ENCODE measurements at regions not wholly inside any gene's neighbourhood (a gene's known extent, or its start where the extent isn't known, plus 50 kb on each side); places are given as distances from the start of the nearest gene placed in this dataset.

DNA sequence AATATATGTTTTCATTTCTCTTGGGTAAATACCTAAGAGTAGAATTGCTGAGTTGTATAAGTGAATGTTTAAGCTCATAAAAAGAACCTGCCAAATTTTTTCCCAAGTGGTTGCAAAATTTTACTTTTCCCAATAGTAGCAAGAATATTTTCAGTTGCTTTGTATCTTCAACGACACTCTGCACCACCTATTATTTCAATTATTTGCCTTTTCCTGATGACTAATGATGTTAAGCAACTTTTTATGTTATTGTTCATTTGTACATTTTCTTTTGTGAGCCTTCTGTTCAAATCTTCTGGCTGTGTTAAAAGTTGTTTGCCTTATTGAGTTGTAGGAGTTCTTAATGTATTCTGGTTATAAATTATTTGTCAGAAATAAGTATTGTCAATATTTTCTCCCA lies 299.1 kb upstream of the NRIP1 start:
- TF ChIP-seq, protein P1, sequence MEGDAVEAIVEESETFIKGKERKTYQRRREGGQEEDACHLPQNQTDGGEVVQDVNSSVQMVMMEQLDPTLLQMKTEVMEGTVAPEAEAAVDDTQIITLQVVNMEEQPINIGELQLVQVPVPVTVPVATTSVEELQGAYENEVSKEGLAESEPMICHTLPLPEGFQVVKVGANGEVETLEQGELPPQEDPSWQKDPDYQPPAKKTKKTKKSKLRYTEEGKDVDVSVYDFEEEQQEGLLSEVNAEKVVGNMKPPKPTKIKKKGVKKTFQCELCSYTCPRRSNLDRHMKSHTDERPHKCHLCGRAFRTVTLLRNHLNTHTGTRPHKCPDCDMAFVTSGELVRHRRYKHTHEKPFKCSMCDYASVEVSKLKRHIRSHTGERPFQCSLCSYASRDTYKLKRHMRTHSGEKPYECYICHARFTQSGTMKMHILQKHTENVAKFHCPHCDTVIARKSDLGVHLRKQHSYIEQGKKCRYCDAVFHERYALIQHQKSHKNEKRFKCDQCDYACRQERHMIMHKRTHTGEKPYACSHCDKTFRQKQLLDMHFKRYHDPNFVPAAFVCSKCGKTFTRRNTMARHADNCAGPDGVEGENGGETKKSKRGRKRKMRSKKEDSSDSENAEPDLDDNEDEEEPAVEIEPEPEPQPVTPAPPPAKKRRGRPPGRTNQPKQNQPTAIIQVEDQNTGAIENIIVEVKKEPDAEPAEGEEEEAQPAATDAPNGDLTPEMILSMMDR (IDR thresholded peaks at IDR 0.05), result no peak
- TF ChIP-seq POLR2A (IDR thresholded peaks at IDR 0.05), result no peak

All from suprapubic skin (tissue), 3 donors.